ENCODE measurements at regions not wholly inside any gene's neighbourhood (a gene's known extent, or its start where the extent isn't known, plus 50 kb on each side); places are given as distances from the start of the nearest gene placed in this dataset.

- TF ChIP-seq, protein P1, sequence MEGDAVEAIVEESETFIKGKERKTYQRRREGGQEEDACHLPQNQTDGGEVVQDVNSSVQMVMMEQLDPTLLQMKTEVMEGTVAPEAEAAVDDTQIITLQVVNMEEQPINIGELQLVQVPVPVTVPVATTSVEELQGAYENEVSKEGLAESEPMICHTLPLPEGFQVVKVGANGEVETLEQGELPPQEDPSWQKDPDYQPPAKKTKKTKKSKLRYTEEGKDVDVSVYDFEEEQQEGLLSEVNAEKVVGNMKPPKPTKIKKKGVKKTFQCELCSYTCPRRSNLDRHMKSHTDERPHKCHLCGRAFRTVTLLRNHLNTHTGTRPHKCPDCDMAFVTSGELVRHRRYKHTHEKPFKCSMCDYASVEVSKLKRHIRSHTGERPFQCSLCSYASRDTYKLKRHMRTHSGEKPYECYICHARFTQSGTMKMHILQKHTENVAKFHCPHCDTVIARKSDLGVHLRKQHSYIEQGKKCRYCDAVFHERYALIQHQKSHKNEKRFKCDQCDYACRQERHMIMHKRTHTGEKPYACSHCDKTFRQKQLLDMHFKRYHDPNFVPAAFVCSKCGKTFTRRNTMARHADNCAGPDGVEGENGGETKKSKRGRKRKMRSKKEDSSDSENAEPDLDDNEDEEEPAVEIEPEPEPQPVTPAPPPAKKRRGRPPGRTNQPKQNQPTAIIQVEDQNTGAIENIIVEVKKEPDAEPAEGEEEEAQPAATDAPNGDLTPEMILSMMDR (IDR thresholded peaks at IDR 0.05): no peak
- TF ChIP-seq POLR2A (IDR thresholded peaks at IDR 0.05): no peak
- no peak for TF ChIP-seq POLR2AphosphoS5 (IDR thresholded peaks at IDR 0.05)
Measured at GRCh38 chr1:55560266-55560665, 345.1 kb upstream of the USP24 start.
